Esophagus muscularis mucosa (tissue), 4 donors: ENCODE measurements at regions not wholly inside any gene's neighbourhood (a gene's known extent, or its start where the extent isn't known, plus 50 kb on each side); places are given as distances from the start of the nearest gene placed in this dataset.

Experiments
- CTCF ChIP-seq, 3 experiments: fragments of 200-600 bp in 2 of 3; fragments of 450-650 bp in 1 of 3; sonication (generic) in 2 of 3; IDR thresholded peaks; one replicate each; pipeline ENCODE4 v1.5.1; 2017 to 2019; ENCODE audit warnings: antibody characterized with exemption in 3 of 3, mild to moderate bottlenecking in 2 of 3, moderate library complexity in 1 of 3
- EP300 ChIP-seq: sonication (generic); formaldehyde crosslinking; IDR thresholded peaks from one replicate; pipeline ENCODE4 v1.6.1; 2017; ENCODE audit warnings: antibody characterized with exemption
- POLR2A ChIP-seq: fragments of 450-650 bp; IDR thresholded peaks from one replicate; pipeline ENCODE4 v1.6.1; 2017; ENCODE audit warnings: antibody characterized with exemption, moderate library complexity, mild to moderate bottlenecking, low read depth

- TF ChIP-seq CTCF (IDR thresholded peaks at IDR 0.05) (no peak), EP300 (no peak), POLR2A (no peak)
Measured at GRCh38 chr1:78286686-78287085, 204.1 kb upstream of the PTGFR start.
